Left forelimb (tissue), 1 donor: ENCODE measurements at regions not wholly inside any gene's neighbourhood (a gene's known extent, or its start where the extent isn't known, plus 50 kb on each side); places are given as distances from the start of the nearest gene placed in this dataset.

Experiments
- DNase-seq: peaks from one replicate; pipeline ENCODE4 v3.0.0-alpha.2; 2018; ENCODE audit warnings: low spot score

DNA sequence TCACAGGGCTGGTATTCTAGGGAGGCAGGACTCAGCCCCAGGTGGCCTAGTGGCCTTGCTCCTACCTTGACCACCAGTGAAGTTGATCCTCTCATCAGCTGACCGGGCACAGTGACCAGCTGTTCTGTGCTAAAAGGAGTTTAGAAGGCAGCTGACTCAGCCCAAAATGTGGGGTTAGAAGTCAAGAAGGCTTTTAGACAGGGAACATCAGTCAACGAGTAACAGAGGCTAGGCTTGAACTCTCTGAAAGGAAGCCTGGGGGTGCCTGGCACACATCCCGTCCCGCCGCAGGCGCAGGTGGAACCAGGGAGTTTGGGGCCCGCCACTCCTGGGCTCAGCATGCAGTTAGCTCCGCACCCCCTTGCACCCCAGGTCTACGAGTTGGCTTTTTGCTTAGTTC lies 114.9 kb upstream of the SLC45A1 start:
- no peak for DNase-seq

DNA sequence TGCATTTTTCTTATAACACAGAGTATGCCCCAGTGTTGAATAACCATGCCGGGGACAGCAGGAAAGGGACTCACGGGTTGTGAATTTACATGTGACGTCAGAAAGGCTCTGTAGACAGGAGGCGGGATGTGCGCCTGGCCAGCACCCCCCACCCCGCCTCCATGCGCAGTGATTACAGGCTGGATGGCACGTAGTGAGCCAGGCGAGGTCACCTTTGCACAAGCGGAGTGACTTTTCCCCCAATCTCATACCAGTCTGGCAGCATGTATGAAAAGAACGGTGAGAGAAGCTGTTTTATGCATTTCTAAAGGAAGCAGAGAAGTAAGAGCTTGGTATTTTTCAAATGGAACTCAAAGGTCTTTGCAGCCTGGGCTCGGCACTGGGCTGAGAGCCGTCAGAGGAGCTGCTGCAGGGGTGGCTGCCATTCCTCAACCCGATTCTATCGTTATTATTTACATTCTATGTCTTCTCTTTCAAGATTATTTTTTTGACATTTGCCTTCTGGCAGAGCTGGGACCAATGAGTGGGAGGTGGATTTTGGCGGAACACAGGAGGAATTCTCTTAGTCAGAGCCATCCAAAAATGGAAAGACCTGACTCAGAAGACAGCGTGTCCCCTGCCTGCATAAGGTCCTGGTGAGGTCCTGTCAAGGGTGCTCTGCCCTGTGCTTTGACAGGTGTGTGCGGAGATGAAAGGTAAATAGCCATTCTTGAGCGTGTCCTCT lies 115.6 kb upstream of the SLC45A1 start:
- DNase-seq = no peak

DNA sequence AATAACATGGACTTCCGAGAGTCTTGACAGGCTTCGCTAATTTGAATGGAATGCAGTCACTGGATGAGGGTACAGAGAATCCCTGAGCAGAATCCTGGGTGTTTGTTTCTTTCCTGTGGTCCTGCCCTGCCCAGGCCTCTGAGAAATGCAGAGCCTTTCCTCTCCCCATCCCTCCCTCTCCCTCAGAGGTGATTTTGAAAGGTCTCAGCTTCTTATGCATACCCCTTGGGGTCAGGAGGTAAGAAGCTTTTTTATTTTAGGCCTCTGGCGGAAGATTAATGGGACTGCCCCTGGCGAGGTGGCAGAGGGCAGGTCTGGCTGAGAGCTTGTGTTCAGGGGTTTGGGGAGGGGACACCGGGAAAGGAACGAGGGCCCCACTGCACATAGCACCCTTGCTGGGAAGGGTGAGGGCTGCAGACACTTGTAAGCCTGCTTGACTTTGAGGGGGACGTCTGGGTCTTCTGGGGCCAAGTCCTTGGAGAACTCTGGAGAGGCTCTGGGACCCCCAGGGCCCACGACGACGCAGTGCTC lies 116.5 kb upstream of the SLC45A1 start:
- no peak for DNase-seq

DNA sequence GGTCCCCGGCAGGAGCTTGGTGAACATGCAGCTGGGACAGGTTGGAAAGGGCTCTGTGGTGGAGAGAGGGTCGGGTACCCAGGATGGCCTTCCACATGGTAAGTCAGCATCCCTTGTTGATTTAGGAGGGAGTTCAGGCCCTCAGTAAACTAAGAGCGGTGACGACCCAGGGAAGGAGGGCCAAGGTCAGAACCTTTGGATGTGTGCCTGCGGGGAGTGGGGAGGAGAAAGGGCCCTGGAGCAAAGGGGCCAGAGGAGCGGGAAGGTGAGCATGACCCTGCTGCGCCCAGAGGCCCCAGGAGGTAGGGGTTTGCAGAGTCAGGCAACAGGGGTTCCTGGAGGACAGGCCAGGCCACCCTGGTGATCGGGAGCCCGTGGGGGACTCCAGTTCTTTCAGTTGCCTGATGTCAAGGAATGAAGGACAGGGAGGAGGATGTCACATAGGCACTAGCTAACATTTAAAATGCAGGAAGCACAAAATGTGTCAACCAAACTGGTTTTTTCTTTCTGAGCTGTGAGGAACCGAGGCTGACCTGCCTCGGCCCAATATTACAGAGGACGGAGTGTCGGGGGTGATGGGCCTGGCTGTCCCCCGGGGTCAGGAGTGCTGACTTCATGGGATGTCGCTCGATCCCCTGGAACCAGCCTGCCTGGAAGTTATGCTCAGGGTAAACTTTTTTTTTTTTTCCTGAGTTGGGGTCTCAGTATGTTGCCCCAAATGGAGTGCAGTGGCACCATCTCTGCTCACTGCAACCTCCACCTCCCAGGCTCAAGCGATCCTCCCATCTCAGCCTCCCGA lies 117.4 kb upstream of the SLC45A1 start:
- no peak for DNase-seq

DNA sequence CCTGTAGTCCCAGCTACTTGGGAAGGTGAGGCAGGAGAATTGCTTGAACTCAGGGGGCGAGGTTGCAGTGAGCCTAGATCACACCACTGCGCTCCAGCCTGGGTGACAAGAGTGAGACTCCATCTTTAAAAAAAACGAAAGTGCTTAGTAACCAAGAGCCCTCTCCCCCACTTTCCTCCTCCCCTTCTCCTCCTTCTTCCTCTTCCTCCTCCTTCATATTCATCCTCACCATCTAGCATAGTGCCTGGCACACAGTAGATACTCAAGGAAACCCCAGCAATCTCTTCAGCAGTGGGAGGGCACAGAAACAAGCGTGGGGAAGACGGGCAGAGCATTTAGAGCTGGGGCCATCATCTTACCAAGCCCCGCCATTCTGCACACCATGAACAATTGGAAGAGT lies 119.4 kb upstream of the SLC45A1 start:
- no peak for DNase-seq

DNA sequence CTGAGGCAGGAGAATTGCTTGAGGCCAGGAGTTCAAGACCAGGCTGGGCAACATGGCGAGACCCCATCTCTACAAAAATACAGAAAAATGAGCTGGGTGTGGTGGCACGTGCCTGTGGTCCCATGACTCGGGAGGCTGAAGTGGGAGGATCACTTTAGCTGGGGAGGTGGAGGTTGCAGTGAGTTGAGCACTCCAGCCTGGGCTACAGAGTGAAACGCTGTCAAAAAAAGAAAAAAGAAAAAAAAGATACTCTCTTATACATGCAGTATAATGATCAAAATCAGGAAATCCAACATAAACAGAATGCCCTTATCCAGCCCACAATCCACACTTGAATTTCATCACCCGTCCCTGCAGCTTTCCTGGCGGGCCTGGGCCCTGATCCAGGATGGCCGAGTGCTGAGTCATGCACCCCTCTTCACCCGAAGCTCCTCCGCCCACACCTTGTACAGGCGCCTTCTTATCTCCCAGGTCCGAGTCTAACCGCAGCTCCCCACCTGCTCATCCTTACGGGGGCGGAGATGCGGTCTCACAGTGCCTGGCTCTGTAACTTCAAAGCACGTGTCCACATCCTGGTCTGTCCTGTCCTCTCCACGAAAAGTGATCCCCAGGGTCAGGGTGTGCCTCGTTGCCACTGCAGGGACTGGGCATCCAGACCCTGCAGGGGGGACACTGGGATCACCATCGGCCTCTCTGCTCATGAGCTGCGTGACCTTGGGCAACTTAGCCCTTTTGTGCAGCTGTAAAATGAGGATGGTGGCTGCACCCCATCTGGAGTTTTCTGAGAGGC lies 120.2 kb upstream of the SLC45A1 start:
- DNase-seq = no peak

DNA sequence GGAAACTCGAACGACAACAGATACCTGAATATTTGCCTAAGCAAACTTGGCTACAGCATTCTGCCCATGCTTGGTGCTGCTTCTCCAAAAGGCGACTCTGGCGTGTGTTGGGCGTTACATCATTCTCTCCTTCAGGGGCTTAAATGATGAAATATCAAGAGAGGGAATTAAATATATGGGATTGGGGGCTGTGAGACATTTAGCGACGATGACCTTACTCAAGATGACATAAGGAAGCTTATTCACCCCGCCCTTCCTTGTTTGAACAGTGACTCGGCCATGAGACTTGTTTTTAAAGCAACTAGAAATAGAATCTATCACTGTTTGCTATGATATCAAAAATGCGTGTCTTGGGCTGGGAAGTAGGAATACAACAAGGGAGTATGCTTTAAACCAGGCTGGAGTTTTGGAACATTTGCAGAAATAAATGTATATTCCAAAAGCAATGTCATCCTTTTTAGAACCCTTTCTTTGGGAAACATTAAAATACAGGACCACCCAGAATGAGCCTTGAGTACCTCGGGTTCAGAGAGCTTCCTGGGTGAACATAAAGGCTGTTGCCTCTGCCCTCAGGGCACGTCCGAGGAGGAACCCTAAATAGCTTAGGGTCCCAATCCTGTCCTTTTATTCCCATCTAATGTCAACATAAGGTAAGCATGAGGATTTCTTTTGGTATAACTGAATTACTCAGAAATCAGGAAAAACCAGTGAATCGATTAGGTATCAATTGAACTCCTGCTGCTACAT lies 123.3 kb upstream of the SLC45A1 start:
- DNase-seq = no peak

DNA sequence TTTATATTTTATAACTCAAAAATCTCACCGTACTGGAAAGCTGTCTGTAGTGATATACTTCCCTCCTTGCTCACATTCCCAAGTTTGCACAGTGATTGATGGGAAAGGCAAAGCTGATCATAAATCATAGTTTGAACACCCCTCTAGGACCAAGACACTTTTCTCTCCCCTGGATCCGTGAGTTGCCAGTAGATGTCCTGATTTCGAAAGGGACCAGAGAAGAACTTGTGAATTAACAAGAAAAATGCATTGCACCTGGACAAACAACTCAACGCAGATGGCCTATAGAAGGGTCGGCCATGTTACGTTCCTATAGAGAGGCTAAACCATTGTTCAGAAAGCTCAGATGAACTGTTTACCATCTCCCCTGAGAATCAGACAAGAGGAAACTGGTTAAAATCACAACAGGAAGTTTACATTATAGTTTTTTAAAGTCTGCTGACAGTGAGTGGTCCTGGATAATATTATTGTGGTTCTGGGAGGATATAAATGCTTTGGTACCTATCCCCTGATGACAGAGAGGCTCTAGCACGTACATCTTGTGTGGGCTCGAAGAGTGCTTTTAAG lies 124.0 kb upstream of the SLC45A1 start:
- no peak for DNase-seq

DNA sequence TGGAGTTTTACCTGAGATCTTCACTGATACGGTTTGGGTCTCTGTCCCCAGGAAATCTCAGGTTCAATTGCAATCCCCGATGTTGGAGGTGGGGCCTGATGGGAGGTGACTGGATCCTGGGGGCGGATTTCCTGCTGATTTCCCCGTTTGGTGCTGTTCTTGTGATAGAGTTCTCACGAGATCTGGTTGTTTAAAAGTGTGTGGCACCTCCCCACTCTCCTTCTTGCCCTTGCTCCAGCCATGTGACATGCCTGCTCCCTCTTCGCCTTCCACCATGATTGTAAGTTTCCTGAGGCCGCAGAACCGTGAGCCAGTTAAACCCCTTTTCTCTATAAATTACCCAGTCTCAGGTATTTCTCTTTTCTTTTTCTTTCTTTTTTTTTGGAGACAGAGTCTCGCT lies 126.4 kb upstream of the SLC45A1 start:
- DNase-seq = no peak

DNA sequence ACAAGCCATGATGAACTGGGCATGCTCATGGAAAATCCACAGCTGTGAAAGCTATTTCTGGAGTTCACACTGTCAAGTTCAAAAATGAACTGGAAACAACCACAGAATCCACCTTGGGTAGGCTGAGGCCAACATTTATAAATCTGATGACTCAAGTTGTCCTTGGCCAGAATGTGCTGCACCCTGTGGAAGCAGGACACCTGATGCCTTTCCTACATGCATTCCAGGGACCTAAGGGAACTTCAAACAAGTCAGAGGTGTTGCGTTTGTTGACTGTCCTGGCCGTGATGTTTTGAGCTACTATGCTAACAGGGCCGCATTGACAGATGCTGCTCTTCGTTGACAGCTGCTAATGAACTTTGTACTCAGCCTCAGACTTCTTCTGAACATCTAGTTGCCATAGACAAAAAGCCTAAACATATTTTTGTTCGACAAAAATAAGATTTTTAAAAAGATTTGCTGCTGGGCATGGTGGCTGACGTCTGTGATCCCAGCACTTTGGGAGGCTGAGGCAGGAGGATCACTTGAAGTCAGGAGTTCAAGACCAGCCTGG lies 127.9 kb upstream of the SLC45A1 start:
- DNase-seq = no peak

DNA sequence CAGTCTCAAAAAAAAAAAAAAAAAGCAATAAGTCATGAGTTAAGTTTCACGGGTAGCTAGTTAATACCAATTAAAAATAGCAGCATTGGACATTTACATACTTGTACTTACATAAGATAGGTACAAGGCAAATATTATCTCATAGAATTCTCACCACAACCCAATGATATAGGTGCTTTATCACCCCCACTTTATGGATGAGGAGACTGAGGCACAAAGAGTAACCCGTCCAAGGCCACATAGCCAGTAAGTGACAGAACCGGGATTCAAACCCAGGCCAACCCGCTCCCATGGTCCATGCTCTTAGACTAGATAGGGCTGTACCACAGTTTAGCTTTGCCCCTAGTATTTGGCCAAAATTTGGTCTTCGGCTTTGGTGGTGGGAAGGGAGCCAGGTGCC lies 132.5 kb upstream of the SLC45A1 start:
- no peak for DNase-seq

DNA sequence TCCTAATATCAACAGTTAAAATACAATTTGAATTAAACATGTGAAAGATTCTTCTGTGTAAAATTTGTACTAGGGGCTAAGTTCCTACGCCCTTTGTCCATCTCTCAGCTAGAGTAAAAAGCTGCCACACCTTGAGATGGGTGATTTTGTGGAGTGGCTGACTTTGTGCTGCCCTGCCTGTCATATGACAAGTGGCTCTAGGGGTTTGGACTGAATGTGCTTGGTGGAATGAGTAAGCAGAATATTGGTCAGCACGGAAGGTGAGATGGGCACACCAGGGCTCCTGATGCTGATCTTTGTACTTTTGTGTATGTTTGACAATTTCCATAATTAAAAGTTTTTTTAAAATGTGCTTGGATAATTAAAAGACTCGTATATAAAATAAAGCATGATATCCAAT lies 133.6 kb upstream of the SLC45A1 start:
- no peak for DNase-seq

DNA sequence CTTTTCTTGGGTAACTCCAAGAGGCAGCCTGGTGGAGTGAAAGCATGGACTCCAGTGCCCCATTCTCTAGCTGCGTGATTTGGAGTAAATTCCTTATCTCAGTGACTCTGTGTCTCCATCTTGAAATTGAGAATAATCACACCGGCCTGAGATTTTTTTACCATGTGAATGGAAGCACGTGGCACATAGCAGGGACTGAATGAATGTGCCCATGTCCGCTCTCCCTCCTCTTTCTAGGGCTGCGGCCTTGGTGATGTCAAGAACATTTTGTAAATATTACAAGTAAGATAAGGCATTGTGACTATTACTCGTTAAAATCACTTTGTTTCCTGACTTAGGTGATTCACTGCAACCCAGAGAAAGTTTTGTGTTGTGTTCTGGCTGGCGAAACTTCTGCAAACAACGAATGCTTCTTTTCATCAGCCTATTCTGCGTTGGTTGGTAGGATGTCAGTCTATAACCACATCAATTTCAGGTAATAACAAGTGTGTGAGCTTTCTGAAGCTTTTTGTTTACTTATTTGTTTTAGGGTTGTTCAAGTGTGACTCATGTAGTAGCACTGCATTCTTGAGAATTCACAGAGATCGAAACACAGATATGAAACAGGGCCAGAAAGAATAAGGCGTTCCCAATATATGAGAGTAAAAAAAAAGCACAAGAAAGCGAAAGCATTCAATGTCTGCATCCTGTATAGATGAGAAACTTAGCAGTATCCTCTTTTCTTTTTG lies 135.7 kb upstream of the SLC45A1 start:
- no peak for DNase-seq

DNA sequence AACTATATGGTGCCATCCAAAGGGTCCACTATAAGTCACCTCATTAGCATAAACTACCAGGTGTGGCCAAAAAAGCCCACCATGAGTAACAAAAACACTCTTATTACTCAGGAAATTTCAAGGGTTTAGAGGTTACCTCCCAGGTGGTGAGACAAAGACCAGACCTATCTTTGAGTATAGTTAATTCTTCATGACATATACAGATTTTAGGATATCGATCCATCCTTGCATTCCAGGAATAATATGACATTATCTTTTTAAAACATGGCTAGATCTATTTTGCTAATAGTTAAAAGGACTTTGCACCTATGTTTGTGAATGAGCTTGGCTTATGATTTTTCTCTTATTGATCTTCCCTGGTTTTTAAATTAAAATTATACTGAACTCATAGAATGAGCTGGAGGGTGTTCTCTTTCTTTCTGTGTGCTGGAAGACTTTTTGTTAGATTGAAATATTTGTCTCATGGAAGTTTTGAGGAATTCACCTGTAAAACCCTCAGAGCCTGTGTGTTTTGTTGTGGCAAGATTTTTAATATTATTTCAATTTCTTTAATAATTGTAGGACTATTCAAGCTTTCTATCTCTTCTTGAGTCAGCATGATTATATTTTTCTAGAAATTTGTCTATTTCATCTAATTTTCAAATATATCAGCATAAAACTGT lies 138.7 kb upstream of the SLC45A1 start:
- no peak for DNase-seq

DNA sequence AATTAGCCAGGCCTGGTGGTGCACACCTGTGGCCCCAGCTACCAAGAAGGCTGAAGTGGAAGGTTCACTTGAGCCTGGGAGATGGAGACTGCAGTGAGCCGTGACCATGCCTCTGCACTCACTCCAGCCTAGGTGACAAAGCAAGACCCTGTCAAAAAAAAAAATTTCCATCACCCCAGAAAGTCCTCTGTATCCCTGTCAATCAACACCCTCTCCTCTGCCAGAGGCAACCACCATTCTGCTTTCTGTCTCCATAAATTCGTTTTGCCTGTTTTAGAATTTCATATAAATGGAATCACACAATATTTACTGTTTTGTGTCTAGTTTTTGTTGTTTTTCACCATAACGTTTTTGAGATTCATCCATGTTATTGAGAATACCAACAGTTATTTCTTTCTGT lies 141.6 kb upstream of the SLC45A1 start:
- no peak for DNase-seq

DNA sequence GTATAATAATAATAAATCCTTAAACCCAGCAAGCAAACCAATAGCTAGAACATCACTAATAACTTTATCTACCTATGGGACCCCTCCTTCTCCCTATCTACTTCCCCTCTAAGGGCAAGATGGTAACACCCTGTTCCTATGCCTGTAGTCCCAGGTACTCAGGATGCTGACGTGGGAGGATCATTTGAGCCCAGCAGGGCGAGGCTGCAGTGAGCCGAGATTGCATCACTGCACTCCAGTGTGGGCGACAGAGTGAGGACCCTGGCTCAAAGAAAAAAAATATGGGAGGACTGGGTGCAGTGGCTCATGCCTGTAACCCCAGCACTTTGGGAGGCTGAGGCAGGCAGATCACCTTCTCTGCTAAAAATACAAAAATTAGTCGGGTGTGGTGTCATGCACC lies 143.1 kb upstream of the SLC45A1 start:
- no peak for DNase-seq

DNA sequence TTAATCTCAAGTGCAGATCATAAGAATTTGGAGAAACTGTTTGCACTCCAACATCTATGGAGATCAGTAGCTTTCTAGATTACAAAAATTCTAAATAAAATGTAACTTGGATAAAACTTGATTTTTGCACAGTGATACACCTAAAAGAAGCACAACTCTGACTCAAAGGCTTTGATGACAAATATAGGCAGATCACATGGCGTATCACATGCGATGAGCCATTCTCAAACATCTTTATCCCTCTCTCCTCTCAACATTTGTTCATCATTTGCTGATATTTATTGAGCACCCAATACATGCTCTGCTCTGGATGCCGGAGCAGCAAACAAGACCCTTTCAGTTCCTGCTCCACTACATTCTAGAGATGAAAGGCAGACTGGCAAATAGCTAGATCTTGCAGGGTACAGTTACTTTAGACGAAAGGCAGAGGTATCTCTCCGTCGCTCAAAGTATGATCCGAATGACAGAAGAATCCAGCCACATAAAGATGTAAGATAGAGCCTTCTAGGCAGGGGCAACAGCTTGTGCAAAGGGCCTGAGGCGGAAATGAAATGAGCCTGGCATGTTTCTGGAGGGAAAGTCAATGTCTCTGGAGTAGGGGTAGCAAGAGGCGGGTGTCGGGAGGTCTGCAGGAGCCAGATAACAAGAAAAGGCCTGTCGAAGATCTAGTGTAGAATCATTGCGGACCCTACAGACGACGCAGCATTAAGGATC lies 145.8 kb upstream of the ERRFI1 start:
- DNase-seq = no peak

DNA sequence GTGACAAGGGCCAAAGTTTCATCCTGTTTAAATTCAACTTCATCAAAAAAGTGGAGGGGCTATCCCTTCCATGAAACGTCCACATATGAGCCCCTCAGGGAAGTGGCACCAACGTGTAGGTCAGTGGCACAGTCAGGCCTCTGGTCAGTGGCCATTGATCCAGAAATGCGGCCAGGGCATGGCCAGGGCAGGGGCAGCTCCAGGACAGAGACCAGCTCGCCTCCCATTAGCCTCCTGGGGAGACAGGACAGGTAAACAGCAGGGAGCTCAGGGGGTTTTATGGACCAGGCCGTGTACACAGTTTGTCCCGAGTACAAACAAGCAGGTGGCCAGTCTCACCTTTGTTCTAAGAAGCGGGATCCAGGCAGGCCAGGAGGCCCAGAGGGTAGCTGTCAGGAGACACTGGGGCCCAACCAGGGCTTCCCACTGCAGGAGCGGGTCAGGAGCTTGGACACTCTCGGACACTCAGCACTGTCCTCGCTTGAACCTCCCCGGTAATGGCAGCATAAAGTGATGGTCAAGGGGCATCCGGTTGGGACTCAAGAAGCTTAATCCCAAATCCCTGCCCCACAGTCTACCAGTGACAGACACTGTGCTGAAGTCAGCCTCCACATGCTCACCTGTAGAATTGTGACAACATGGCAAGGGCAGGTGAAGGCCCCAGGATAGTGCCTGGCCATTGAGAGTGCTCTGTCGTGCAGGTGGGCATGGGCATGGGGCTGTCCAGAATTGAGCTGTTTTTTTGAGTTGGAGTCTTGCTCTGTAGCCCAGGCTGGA lies 144.1 kb upstream of the ERRFI1 start:
- no peak for DNase-seq
